GM18502 (cell line): ENCODE measurements at regions not wholly inside any gene's neighbourhood (a gene's known extent, or its start where the extent isn't known, plus 50 kb on each side); places are given as distances from the start of the nearest gene placed in this dataset.

Experiments
- ATAC-seq: cut with Tn5 transposase; IDR thresholded peaks from one replicate; pipeline ENCODE4 v1.9.1; 2021; ENCODE audit warnings: mild to moderate bottlenecking; ENCODE audit not compliant: unreplicated experiment, poor library complexity

DNA sequence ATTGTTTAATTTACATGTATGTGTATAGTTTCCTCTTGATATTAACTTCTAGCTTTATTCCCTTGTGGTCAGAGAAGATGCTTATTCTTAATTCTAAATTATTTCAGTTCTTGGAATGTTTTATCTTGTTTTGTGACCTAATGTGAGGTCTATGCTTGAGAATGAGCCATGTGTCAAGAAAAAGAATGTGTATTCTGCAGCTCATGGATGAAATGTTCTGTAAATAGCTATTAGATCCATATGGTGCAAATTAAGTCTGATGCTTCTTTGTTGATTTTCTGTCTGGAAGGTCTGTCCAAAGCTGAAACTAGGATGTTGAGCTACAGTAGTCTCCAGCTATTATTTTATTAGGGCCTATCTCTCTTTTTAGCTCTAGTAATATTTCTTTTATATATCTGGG, 187.3 kb upstream of the RASGEF1B start:
- no peak for ATAC-seq

DNA sequence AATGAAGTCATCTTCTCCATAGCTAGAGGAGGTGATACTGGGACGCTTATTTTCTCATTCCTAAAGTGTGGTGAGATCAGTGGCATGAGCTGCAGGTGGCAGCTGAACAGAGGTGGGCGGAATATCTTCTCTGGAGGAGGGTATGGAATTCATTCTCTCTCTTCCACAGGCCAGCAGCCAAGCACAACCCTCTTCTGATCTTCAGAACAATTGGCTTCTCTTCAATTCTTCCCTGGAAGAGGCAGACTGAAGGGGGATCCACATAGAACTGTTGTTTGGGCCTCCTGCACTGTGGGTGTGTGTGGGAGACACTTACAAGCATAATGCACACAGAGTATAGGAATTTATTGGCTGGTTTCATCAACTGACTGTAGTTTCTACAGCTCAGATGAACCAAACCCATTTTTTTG, 180.4 kb upstream of the RASGEF1B start:
- no peak for ATAC-seq

DNA sequence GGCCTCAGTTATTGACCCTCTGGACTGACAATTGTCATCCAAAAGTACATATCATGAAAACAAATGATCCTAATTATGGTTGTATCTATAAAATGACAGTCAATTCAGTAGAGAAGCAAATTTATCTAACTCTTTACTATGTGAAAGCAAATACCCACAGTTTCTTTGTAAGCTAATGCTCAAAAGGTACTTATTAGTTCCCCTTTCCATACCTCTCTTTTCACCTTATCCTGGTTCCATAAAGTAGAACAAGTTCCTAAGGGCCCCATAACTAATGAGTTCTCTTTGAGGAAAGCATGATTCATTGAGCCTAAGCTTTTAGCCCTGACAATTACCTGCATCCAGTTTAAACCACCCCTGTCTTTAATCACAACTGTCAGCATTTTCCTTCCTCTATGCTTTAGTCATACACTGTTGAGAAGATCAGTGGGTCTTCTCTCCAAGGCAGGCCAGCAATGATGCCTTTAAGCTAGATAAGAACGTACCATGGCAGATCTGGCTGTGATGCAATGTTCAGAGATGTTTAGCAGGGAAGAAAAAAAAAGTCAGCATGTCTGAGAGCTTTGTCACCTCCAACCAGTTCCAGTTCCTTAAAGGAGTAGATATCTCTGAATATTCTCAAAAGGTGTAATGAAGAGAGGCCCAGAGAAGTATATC, 179.7 kb upstream of the RASGEF1B start:
- ATAC-seq = no peak

DNA sequence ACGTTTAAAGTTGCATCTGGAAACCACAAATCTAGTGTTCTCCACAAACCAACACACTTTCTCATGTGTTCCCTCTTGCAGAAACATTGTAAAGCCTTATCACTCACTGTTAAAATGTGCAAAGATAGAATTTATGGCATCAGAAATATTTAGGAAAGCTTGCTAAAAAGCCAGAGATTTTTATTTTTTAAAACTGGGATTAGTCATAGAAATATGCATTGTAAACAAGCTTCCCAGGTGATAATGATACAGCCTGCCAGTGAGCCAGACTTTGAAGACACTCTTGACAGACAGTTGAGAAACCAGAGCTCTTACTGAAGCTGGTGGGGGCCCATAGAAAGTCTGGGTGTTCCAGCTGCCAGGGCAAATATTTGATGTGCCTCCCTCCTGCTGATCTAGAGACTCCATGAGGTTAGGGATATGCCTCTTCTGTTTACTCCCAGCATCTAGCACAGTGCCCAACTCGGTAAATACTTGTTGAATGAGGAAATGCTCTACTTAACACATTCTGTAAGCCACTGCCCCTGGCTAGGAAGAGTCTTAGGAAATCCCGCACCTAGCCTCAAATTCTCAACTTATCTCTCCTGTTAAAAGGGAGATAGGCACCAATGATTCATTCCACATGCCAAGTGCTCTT, 179.0 kb upstream of the RASGEF1B start:
- ATAC-seq = no peak

DNA sequence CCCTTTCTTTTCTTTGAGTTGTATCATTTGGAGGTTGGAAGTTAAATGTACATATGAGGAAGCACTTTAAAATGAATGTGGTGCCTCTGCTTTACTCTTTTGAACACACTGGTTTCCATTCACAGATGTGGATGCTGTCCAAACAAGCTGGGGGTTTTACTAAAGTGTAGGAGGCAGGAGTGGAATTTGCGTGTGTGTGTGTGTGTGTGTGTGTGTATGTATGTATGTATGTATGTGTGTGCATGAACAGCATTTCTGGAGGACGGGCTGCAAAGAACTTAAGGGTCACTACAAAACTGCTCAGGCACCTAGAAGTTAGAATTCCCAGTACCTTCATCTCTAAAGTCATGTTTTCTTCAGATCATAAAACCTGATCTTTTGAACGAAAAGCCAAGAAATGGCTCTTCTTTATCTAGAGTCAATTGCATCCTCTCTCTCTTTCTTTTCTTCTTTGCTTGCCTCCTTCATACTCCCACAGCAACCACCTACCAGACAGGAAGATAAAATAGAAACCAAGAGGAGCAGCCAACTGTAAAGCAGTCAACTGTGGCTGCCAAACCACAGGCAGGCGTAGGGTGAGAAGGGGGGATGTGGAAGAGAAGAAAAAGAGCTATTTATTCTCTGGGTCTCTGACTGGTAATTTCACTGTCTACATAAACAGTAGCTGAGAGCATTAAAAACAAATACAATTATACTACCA, 177.0 kb upstream of the RASGEF1B start:
- ATAC-seq = peak; percentile 98

DNA sequence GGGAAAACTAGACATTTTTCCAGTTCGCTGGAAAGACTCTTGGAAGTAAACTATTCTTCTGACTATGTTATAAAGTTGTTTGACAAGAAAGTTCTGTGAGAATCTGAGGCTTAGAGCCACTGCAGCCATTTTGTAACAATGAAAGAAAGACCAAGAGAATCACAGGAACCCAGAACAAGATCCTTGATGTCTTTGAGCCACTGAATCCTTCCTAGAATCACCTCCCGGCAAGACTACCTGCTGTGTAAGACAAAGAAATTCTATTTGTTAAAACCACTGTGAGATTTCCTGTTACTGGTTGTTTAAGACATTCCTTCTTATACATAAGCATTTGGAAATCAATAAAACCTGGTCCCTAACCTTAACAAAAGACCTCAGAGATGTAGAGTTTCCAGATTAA, 175.7 kb upstream of the RASGEF1B start:
- no peak for ATAC-seq

DNA sequence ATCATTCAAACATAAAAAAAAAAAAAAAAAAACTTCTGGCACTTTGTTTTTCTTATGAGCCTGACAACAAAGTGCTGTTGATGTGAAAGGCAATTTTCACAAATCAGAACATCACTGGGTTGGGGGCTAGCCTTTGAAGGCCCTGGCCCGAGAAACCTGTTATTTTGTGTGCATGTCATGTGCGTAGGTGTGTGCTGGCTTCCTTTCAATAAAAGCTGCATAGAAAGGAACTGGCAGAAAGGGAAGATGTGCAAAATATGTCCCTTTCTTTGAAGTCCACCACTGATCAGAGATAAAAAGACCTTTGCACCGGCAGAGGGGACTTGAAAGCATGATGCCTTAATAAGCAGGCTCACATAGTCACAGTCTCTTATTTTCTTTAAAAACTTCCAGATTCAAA, 170.8 kb upstream of the RASGEF1B start:
- no peak for ATAC-seq

DNA sequence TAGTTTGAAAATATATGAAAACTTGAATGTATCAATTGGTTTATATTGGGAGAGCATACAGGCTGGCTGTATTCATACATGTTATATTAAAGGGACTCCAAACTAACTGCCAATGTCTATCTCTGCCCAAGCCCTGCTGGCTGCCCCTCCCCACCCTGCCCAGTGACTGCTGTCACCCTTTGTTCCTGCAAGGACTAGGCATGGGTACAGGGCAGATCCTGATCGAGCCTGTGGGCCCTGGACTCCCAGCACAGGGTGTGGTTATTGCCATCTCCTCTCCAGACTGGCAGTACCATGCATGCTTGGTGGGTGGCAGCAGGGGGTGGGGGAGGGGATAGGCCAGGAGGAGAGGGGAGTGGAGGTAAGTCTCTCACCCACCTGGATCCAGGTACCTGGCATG, 167.5 kb upstream of the RASGEF1B start:
- no peak for ATAC-seq

DNA sequence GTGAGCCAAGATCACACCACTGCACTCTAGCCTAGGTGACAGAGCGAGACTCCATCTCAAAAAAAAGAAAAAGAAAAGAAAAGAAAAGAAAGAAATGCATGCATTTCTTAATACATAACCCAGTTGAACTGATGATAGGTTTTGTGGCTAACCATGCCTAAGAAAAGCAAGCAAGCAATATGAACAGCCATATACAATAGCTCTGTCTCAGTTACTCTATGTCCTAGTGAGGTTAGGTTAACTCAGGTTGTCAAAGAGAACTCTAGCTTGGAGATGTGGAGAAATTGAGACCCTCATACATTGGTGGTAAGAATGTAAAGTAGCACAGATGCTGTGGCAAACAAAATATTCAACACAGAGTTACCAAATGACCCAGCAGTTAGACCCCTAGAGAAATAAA, 167.0 kb upstream of the RASGEF1B start:
- no peak for ATAC-seq

DNA sequence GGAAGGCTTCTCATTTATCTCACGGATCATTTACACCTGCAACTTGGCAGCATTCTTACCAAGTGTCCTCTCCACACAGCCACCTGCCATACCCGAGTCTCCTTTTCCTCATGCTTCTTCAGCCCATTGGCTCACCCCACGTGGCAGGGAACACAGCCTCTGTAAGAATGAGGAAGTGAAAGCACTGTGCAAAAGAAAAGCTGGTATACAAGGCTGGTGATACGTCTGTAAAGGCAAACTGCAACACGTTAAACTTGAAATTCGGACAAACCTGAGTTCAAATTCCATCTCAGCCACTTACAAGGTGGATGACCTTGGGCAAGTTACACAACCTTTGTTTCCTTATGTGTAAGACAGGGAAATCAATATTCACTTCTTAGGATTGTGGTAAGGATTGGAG, 164.0 kb upstream of the RASGEF1B start:
- peak; percentile 98 for ATAC-seq

DNA sequence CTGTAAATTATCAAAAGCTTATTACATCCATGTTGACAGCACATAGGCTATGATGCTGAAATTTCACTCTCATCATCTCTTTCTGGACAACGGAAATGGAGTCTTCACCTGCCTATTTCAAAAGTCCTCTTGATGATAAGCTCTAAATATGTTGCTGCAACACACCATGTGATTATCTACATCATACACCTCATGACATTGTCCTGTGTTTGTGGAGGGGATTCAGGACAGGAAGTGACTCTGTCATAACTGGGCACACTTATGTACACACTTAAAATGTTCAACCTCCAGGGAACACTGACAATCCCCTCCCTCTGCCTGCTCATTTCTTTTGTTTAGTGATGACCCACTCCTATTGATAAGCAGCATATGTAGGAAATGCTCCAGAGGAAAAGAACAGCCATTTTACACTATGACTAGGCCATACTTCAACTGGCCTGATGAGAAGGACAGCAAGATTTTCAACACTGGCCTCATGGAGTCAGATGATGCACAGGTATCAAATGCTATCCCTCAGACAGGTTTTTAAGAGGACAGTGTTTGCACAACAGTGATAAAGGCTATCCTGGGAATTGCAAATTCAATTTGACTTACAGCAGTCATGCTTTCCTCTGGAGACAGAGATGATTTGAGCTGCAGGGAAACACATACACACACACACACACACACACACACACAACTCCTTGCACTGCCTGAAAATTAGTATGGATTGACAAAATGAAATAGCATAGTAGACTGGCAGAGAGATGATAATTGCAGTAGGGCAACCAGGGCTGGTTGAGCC, 163.3 kb upstream of the RASGEF1B start:
- ATAC-seq = no peak

DNA sequence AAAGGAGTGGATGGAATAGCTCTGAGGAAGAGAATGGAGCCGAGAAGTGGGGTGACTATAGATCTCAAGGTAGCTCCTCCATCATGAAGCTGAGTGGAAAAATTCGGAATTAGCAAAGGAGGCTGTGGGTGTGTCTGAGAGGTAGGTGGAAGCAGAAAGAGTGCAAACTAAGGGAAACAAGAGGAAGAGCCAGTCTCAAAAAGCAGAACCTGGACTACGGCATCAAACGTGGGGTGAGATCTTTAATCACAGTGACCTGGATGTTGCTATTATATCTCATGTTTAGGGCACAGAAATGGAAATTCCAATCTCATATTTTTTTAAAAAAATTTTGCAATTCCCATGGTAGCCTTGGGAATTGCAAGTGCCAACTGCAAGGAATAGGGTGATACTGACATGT, 162.5 kb upstream of the RASGEF1B start:
- ATAC-seq = no peak

DNA sequence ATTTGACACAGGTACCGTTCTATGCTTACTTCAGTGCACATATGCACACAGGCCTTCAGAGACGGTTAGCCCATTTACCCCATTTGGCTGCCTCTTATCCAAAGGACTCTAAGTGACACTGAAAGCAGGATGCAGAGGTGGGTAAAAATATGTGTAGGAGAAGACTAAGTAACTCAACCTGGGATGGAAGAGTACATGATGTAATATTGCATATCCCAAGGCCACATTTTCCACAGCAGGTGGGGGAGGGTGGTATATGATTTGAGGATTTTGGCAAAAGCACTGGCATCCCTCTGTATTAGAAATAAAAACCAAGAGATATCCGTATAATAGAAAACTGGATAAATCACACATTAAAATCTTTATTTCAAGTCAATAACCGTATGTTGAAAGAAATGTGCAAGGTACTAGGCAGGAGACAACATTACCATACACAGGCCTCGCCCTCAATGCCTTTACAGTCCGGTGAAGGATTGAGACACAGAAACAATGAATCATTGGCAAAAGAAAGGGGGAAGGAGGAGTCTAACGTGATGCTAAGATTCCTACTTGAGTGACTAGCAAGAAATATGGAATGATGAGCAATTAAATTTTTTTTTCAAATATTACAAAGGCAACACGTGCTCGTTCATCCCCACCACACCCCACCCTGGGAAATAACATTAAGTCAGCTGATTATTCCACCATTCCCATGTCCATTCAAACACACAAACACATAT, 161.0 kb upstream of the RASGEF1B start:
- no peak for ATAC-seq

DNA sequence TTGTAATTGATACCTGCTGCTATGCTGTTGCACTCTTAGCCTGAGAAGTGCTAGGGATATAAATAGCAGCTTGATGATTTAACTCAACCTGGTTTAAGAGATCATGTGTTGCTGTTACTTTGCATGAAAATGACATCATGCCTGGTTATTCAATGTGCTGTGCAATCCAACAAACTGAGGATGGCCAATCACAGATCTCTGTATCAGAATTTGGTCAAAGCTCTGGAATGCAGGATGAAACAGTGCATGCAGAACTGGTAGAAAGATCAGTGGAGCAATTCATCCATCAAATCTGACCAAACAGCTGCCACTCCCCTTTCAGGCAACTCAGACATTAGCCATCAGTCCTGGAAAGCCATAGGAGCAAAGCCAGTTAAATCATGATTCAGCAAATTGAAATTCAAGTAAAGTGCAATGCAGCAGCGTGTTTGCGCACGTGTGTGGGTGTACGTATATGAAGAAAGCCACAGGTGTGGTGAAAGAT, 160.3 kb upstream of the RASGEF1B start:
- ATAC-seq = peak; percentile 66

DNA sequence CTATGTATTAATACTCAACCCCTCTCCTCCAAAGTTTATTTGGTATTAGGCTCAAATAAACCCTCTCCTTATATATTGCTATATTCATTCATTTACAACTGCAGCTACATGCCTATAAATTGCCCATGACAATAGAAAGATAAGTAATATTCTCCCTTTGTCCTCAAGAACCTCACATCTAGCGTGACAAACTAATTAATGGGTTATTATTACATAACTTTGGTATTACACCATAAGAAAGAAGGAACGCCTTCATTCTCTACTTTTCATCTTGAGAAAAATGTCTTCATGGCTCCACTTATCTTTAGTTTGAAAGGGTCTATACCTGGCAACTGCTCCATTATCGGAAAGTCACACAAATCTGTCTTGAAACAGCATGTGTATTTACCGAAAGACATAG, 157.7 kb upstream of the RASGEF1B start:
- ATAC-seq = no peak

DNA sequence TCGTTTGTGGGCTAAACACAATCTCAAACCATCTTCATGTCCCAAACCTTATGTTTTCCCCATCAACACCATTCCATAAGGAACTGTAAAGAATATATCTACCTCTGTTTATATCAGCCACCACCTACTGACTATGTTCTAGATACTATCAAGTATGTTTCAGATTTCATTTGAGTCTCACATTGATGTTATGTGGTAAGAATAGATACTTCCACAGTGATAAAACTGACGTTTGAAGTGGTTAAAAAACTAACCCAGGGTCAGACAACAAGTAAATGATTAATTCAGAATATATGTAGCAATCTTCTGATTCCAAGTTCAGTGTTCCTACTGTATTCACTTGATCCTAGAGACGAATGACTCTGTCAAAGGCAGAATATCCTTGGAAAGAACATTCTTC, 156.8 kb upstream of the RASGEF1B start:
- ATAC-seq = no peak

DNA sequence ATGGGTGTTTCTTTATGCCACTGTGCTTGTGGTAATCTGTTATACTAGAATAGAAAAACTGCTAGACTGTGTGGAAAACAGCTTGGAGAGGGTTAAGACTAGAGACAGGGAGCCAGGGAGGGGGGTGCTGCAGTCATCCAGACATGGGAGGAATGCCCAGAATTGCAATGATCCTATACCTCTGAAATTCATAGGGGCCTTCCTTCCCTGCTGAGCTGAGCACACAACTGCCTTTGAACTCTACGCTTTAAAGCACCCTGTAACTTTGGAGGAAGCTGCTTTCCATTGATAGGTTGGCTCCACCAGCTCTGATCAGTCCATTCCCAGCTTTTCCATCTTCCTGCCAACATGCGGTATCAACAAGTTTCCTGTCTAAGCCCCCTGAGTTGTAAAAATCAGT, 155.9 kb upstream of the RASGEF1B start:
- no peak for ATAC-seq

DNA sequence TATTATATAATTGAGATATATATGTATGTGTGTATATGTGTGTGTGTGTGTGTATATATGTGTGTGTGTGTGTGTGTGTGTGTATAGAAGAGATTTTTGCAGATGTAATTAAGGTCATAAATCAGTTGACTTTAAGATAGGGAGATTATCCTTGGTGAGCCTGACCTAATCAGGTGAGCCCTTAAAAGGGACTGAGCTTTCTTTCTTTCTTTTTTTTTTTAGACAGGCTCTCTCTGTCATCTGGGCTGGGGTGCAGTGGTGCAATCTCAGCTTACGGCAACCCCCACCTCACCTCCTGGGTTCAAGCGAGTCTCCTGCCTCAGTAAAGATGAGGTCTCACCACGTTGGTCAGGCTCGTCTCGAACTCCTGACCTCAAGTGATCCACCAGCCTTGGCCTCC, 155.1 kb upstream of the RASGEF1B start:
- no peak for ATAC-seq

DNA sequence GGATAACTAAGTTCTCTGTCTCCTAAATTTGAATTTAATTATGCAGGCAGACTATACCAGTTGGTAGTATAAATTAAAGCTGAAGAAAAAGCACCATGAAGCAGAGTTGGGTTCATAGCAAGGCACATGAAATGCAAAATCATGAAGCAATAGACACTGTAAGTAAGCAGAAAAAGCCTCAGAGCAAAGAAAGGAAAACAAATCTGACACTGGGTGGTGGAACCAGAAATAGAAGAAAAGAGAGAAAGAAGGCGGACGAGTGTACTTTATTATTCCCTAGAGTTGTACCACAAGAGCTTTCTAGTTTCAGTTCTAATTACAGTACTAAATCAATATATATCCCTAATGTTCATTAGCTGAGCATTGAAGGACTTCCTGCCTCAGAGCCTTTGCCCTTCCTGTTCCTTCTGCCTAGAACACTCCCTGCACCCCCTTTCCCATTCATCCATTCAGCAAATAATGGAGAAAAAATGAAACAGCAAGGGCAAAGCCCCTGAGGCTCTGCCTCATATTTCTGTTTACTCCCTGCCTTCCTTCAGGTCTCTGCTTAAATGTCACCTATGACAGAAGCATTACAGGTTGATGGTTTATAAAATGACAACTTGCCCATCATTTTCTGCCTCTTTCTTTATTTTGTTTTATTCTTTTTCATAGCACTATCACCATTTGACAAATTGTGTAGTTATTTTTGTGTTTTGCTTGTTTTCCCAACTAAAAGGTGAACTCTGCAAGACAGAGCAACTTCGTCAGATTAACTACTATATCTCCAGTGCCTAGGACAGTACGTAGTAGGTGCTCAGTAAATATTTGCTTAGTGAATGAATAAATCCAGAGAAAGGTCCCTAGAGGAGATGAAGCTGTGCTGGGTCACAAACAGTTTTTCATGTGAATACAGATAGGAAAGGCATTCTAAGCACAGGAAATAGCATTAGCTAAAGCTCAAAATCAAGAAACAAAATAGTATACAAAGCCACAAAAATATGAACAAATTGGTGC, 154.0 kb upstream of the RASGEF1B start:
- no peak for ATAC-seq
